MM.1S (cell line): ENCODE measurements at regions not wholly inside any gene's neighbourhood (a gene's known extent, or its start where the extent isn't known, plus 50 kb on each side); places are given as distances from the start of the nearest gene placed in this dataset.

Source experiments
- EZH2 ChIP-seq: fragments of 300-600 bp; sonication (generic); optimal IDR thresholded peaks from 2 replicates; pipeline ENCODE3; 2017; ENCODE audit warnings: low read depth, mild to moderate bottlenecking, antibody characterized with exemption, low read length, mixed read lengths
- TF ChIP-seq, protein P1 (sequence below): fragments of 300-600 bp; sonication (generic); IDR thresholded peaks from 2 replicates; pipeline ENCODE4 v1.5.1; 2016; ENCODE audit warnings: antibody characterized with exemption, low read length, mixed read lengths

- TF ChIP-seq, protein P1, sequence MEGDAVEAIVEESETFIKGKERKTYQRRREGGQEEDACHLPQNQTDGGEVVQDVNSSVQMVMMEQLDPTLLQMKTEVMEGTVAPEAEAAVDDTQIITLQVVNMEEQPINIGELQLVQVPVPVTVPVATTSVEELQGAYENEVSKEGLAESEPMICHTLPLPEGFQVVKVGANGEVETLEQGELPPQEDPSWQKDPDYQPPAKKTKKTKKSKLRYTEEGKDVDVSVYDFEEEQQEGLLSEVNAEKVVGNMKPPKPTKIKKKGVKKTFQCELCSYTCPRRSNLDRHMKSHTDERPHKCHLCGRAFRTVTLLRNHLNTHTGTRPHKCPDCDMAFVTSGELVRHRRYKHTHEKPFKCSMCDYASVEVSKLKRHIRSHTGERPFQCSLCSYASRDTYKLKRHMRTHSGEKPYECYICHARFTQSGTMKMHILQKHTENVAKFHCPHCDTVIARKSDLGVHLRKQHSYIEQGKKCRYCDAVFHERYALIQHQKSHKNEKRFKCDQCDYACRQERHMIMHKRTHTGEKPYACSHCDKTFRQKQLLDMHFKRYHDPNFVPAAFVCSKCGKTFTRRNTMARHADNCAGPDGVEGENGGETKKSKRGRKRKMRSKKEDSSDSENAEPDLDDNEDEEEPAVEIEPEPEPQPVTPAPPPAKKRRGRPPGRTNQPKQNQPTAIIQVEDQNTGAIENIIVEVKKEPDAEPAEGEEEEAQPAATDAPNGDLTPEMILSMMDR, result no peak
- TF ChIP-seq EZH2, result no peak
Observed at GRCh38 chr5:25334350-25334749, 689.6 kb upstream of the CDH10 start.
